MM.1S (cell line): ENCODE measurements at regions not wholly inside any gene's neighbourhood (a gene's known extent, or its start where the extent isn't known, plus 50 kb on each side); places are given as distances from the start of the nearest gene placed in this dataset.

ENCODE experiments used
- EZH2 ChIP-seq: fragments of 300-600 bp; sonication (generic); optimal IDR thresholded peaks from 2 replicates; pipeline ENCODE3; 2017; ENCODE audit warnings: low read depth, mild to moderate bottlenecking, antibody characterized with exemption, low read length, mixed read lengths
- TF ChIP-seq, protein P1 (sequence below): fragments of 300-600 bp; sonication (generic); IDR thresholded peaks from 2 replicates; pipeline ENCODE4 v1.5.1; 2016; ENCODE audit warnings: antibody characterized with exemption, low read length, mixed read lengths

DNA sequence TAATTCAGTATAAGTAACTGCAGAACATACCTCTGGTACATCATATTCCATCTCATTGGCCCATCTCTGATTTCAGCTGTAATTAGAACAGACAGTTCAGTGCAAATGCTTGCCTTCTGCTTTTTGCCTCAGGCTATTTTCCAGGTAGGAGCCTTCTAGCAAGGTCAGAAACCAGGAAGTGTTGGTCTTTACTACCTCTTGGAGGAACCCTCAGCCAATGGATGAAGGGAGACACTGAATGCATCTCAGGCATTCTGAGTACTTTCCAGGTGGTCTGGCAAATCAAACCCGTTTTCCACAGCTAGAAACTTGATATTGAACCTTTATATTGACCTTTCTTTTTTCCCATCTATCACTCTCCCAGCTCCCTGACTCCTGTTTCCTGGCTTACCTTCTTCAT, 348.5 kb upstream of the SOX2 start:
- TF ChIP-seq, protein P1, sequence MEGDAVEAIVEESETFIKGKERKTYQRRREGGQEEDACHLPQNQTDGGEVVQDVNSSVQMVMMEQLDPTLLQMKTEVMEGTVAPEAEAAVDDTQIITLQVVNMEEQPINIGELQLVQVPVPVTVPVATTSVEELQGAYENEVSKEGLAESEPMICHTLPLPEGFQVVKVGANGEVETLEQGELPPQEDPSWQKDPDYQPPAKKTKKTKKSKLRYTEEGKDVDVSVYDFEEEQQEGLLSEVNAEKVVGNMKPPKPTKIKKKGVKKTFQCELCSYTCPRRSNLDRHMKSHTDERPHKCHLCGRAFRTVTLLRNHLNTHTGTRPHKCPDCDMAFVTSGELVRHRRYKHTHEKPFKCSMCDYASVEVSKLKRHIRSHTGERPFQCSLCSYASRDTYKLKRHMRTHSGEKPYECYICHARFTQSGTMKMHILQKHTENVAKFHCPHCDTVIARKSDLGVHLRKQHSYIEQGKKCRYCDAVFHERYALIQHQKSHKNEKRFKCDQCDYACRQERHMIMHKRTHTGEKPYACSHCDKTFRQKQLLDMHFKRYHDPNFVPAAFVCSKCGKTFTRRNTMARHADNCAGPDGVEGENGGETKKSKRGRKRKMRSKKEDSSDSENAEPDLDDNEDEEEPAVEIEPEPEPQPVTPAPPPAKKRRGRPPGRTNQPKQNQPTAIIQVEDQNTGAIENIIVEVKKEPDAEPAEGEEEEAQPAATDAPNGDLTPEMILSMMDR: no peak
- TF ChIP-seq EZH2: no peak
